Muscle layer of duodenum (tissue), 2 donors: ENCODE measurements at regions not wholly inside any gene's neighbourhood (a gene's known extent, or its start where the extent isn't known, plus 50 kb on each side); places are given as distances from the start of the nearest gene placed in this dataset.

Experiments
- H3K27ac ChIP-seq: one replicate; pipeline ENCODE4 v1.7.0; 2013; ENCODE audit warnings: mild to moderate bottlenecking, low read length
- H3K27me3 ChIP-seq: one replicate; pipeline ENCODE4 v1.7.0; 2013; ENCODE audit warnings: low read depth, mild to moderate bottlenecking, control low read depth, low read length
- H3K36me3 ChIP-seq, 2 donors: one replicate each; pipeline ENCODE4 v1.7.0; 2013; ENCODE audit warnings: low read length in 2 of 2, control low read depth in 1 of 2, mild to moderate bottlenecking in 1 of 2; ENCODE audit not compliant: insufficient read depth in 2 of 2, control insufficient read depth in 1 of 2
- H3K4me1 ChIP-seq, 2 donors: one replicate each; pipeline ENCODE4 v1.7.0; 2013; ENCODE audit warnings: low read length in 2 of 2, mild to moderate bottlenecking in 2 of 2, control low read depth in 1 of 2, moderate library complexity in 1 of 2; ENCODE audit not compliant: insufficient read depth in 2 of 2, control insufficient read depth in 1 of 2
- H3K4me3 ChIP-seq, 2 donors: one replicate each; pipeline ENCODE4 v1.7.0; 2013; ENCODE audit warnings: low read length in 2 of 2, low read depth in 1 of 2, mild to moderate bottlenecking in 1 of 2
- H3K9me3 ChIP-seq, 2 donors: one replicate each; pipeline ENCODE4 v1.7.0; 2013; ENCODE audit warnings: low read length in 2 of 2, control low read depth in 1 of 2, mild to moderate bottlenecking in 1 of 2; ENCODE audit not compliant: control insufficient read depth in 1 of 2
- donor health status: healthy.

GRCh38 chr2:216909541-216910210, 49.8 kb upstream of the TNP1 start:
- no peaks in the 10 kb centered on the region for H3K4me1 ChIP-seq

More at GRCh38 chr2:216909541-216910210, 49.8 kb upstream of the TNP1 start:
- Histone ChIP-seq H3K9me3 (no peaks in the 10 kb centered on the region), H3K27ac (no peak overlapping the region), H3K4me3 (no peak overlapping the region), H3K36me3 (no peaks in the 10 kb centered on the region), H3K27me3 (no peaks in the 10 kb centered on the region)
